ENCODE measurements at regions not wholly inside any gene's neighbourhood (a gene's known extent, or its start where the extent isn't known, plus 50 kb on each side); places are given as distances from the start of the nearest gene placed in this dataset.

DNA sequence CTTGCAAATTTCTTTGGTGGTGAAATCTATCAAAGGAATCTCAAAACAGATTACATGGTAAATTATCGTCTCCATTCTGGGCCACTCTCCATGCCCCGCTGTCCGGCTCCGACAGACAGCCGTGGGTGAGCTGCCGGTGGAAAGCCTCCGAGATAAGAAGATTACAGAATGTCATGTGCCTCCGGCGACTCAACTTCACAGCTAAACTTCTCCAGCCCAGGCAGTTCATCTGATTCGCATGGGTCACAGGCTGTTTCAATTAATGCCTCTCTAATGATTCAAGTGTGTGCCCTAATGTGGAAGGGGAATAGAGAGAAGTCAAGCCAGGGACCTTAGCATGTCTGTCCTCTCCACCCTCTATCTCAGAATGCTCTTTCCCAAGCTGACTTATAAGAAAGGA is 520.8 kb upstream of the ZFHX3 start:
- FAIRE-seq: no peak
- no peak for DNase-seq (ENCODE audit: insufficient read length, low spot score)
- TF ChIP-seq, protein P1, sequence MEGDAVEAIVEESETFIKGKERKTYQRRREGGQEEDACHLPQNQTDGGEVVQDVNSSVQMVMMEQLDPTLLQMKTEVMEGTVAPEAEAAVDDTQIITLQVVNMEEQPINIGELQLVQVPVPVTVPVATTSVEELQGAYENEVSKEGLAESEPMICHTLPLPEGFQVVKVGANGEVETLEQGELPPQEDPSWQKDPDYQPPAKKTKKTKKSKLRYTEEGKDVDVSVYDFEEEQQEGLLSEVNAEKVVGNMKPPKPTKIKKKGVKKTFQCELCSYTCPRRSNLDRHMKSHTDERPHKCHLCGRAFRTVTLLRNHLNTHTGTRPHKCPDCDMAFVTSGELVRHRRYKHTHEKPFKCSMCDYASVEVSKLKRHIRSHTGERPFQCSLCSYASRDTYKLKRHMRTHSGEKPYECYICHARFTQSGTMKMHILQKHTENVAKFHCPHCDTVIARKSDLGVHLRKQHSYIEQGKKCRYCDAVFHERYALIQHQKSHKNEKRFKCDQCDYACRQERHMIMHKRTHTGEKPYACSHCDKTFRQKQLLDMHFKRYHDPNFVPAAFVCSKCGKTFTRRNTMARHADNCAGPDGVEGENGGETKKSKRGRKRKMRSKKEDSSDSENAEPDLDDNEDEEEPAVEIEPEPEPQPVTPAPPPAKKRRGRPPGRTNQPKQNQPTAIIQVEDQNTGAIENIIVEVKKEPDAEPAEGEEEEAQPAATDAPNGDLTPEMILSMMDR (IDR thresholded peaks at IDR 0.05; ENCODE audit: insufficient read depth, missing control alignments): no peak

DNA sequence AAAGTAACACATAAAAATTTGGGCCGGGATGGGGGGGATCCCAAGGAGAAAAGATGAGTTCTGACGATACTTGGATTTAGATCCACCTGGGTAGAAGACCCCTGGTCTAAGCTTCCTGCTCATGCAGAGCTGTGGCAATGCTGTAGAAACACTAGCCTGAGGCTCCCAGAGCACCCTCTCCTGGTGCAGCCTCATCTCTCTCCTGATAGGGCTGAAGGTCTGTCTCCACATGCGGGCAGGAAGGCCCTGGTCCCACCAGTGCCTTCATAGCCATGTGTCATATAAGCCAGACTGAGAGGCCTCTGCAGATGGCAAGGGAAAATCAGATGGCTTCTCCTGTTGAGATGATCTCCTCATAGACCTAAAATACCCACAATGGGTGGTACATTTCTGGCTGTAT is 518.0 kb upstream of the ZFHX3 start:
- TF ChIP-seq, protein P1 (IDR thresholded peaks at IDR 0.05; ENCODE audit: insufficient read depth, missing control alignments): no peak
- DNase-seq (ENCODE audit: insufficient read length, low spot score) (no peak), FAIRE-seq (no peak)

DNA sequence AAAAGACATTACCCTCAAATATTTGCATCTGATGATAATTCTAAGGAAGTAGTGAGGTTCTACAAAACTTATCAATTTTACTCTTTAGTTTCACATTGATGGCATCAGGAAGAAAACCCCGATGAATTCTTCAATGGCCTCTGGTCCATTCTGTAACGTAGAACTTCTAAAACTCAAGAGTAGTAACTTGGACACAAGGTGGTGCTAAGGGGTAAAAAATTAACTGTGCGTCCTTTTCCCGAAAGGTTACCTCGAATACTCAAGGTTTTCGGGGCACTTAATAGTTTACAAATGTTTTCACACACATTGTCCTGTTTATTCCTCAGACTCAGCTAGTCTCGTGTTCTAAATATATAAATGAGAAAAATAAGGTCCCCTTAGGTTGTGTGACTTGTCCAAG is 517.3 kb upstream of the ZFHX3 start:
- TF ChIP-seq, protein P1 (IDR thresholded peaks at IDR 0.05; ENCODE audit: insufficient read depth, missing control alignments): peak; percentile 40
- DNase-seq (ENCODE audit: insufficient read length, low spot score) (no peak), FAIRE-seq (no peak)

DNA sequence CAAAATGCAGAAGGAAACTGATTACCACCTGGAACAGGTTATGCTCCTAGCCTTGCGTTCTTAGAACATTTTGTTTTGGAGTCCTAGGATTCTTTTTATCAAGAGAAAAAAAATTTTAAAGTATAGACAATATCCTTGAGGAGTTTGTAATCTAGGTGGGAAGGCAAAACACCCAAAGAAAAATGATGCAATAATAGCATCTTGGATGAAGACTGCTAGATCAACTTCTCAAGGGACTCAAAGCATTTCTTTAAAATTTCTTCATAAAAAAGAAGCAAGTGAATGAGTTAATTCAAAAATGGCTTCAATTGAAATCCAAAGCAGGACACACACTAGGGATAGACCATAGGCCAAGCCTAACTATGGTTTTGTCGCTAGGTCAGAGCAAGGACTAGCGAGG is 515.8 kb upstream of the ZFHX3 start:
- FAIRE-seq (no peak), DNase-seq (ENCODE audit: insufficient read length, low spot score) (no peak)
- TF ChIP-seq, protein P1 (IDR thresholded peaks at IDR 0.05; ENCODE audit: insufficient read depth, missing control alignments): no peak

DNA sequence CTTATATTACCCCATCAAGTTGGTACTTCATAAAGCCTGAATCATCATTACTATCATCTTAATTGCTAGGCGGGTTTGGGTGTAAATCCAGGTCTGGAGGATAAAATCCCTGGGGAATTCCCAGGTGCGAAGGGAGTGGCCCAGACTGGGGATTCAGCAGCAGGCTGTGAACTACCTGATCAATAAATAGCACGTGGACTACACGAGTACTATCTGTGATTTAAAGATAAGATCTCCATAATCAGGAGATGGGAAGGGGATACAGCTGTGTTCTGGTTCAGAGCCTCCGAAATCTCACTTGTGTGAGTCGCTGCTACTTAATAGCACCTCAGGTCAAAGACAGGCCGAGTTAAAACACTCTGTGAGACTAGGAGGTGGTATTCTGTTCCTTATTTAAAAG is 512.6 kb upstream of the ZFHX3 start:
- no peak for FAIRE-seq
- TF ChIP-seq, protein P1 (IDR thresholded peaks at IDR 0.05; ENCODE audit: insufficient read depth, missing control alignments): no peak
- no peak for DNase-seq (ENCODE audit: insufficient read length, low spot score)

DNA sequence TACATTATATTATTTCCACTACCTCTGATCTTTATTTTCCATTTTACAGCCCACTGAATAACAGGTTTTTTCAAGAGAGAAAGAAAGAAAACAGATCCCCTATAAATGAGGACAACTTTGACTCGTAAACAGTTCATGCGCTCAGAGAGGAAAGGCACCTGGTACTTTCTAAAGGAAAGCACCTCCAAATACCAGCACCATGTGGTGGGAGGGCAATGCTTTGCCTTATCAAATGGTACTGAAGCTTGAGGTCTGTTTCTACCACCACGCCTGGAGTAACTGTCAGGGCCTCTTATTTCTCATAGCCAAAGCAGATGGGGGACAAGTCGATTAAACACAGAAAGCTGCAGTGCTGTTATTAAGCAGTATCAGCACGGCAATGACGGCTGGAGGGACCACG is 510.3 kb upstream of the ZFHX3 start:
- DNase-seq (ENCODE audit: insufficient read length, low spot score) (no peak), FAIRE-seq (no peak)
- TF ChIP-seq, protein P1 (IDR thresholded peaks at IDR 0.05; ENCODE audit: insufficient read depth, missing control alignments): no peak

DNA sequence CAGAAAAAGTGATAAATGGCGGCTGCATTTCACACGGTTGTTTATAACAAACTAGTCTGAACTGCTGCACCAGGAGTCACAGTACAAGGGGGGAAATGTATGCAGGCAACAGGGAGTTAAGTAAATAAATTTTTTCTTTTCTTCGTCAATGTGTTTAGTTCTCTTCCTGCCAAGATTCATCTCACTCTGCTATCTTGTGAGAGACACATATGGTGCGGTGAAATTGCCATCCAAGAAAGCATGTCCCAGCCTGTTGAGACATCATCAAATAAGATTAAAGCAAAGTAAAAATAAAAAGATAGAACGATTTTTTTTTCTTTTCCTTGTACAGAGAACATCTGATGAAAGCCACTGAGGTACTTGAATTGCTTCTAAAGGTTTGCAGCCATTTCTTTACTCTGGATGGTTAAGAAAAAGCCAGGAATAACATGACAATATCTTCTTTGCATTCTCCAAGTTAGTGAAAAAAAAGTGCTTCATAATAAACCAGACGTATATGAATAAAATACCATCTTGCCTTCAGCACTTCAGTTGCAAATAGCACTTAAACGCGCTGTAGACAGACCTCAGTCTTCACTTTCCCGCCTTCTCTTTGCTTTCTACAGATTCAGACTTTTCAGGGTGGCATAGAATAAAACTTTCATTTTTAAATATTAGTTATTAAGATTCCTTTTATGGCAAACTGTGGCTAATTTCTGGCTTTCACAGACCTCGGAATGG is 506.2 kb upstream of the ZFHX3 start:
- FAIRE-seq (no peak), DNase-seq (ENCODE audit: insufficient read length, low spot score) (no peak)
- TF ChIP-seq, protein P1 (IDR thresholded peaks at IDR 0.05; ENCODE audit: insufficient read depth, missing control alignments): no peak
